HG03378 (cell line): ENCODE measurements at regions not wholly inside any gene's neighbourhood (a gene's known extent, or its start where the extent isn't known, plus 50 kb on each side); places are given as distances from the start of the nearest gene placed in this dataset.

ENCODE experiments used
- ATAC-seq: cut with Tn5 transposase; IDR thresholded peaks from one replicate; pipeline ENCODE4 v1.9.1; 2021; ENCODE audit warnings: mild to moderate bottlenecking, moderate library complexity; ENCODE audit not compliant: unreplicated experiment

DNA sequence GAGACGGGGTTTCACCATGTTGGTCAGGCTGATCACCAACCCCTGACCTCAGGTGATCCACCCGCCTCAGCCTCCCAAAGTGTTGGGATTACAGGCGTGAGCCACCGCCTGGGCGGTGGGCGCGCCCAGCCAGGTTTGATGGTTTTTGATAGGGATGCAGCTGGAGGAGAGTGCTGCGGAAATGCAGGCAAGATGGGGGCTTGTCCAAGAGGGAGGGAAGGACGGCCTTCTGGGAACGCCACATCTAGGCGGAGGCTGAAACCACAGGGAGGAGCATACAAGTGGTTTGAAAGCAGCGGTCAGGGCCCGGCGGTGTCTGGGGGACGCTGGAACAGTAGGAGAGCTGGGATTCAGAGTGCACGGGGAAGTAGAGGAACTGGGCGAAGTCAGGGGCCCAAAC is 134.6 kb downstream of the VRK1 start:
- ATAC-seq: no peak

DNA sequence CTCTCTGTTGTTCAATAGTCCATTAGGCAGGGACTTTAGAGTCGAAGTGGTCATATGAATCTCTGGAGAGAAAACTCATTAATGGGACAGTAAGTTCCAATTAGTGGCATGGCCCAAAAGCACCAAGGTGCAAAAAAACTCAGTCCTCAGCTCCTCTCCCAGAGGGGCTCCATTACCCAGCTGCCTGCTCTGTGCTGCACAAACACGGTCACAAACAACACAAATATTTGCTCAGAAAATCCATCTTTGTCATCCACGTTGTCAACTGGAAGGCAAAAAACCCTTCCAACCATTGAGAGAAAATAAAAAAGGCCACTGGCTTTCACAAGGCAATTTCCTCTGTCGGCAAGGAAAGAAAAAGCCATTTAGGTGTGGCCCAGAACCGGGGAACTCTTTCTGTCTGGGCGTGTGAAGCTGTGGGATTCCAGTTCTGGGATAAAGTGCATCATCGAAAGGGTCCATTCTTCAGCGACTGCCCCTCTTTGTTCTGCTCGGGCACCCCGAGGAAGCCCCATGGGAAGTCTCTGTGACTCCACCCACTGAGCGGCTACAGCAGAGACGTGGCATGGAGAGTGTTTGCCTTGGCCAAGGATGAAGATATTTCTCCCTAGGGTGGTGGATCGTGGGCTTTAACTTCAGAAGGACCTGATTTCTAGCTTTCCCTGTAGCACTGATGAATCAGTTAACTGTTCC is 137.6 kb downstream of the VRK1 start:
- ATAC-seq: no peak

GRCh38 chr14:96938946-96939345 is 141.8 kb downstream of the VRK1 start:
- ATAC-seq: no peak

GRCh38 chr14:96940009-96940408 is 142.8 kb downstream of the VRK1 start:
- ATAC-seq: no peak

GRCh38 chr14:96944297-96944696 is 147.1 kb downstream of the VRK1 start:
- no peak for ATAC-seq

DNA sequence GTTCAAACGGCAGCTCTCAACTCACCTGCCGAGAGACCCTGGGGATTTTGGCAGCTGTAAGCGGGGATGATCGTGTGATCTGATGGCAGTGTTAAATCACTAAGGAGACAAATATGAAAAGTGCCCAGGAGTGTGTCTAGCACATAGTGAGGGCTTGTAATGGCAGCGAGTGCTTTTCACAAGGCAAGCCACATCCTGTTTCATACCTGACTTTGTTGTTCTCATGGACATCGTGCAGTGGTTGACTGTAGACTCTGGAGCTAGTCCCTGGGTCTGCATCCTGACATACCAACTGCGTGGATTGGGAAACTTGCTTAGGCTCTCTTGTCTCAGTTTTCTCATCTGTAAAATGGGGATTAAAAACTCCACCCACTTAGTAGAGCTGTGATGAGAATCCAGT is 148.5 kb downstream of the VRK1 start:
- ATAC-seq: no peak

DNA sequence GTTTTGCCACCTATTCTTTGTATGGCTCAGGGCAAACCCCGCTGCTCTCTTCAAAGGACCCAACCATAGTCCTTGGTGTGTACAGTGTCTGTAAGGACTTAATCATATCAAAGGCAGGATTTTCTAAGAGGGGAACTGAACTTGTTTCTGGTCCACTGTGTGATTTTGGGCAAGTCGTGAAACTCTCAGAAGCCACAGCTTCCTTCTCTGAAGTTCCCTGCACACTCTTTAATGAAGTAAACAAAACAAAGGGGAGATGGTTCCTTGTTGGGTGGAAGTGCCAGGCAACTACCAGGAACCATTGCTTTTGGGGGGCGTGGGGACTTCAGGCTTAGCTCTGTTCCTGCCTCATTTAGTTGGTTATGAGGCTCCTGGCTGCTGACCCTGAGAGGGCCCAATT is 152.4 kb downstream of the VRK1 start:
- ATAC-seq: no peak

DNA sequence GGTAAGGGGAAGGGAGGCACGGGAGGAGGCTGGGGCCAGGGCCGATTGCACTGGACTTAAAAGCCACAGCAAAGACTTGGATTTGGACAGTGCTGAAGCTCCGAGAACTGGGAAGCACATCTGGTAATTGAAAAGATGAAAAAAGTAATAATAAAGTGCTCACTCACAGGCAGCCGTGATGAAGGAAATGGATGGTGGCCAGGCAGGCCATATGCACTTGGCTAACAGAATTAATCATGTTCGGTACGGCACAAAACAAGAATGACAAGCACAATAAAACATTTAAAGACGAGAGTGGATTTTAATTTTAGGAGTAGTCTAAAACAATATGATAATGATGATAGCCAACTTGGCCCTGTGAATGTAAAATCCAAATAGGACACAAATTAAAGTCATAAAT is 154.3 kb downstream of the VRK1 start:
- no peak for ATAC-seq

- no peak for ATAC-seq
Measured at GRCh38 chr14:96953087-96953874, 156.1 kb downstream of the VRK1 start.

DNA sequence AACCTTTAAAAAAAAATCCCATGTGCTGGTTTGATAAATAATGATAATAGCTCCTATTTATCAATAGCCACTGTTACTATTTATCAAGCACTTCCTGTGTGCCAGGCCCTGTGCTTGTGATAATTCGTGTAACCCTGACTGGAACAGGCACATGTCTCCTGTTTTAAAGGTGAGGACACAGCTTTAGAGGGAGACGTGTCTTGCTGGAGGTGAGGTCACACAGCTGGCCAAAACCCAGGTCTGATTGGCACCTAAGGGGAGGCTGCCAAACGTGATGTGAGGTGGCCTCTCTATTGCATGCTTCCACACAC is 156.6 kb downstream of the VRK1 start:
- no peak for ATAC-seq

GRCh38 chr14:96956464-96957239 is 159.5 kb downstream of the VRK1 start:
- no peak for ATAC-seq

- no peak for ATAC-seq
Measured at GRCh38 chr14:96958057-96958456, 160.9 kb downstream of the VRK1 start.

DNA sequence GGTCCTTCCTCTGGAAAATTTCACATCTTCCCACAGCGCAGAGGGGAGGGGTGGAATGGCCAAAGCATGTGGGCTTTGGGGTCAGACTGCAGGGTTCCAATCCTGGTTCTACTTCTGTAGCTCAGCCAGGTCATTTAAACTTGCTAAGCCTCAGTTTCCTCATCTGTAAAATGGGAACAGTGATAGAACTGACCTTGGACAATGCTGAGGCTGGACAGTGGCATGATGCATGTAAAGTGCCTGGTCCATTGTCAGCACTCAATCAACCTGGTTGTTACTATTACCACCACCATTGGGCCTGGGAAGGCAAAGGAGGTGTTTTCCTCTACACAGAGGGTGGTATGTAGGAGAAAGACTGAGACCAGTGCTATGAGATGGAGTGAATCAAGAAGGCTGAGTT is 162.8 kb downstream of the VRK1 start:
- ATAC-seq: no peak

- no peak for ATAC-seq
Measured at GRCh38 chr14:96960598-96961116, 163.5 kb downstream of the VRK1 start.

GRCh38 chr14:96961895-96962294 is 164.7 kb downstream of the VRK1 start:
- no peak for ATAC-seq

GRCh38 chr14:96962337-96962736 is 165.2 kb downstream of the VRK1 start:
- ATAC-seq: peak; percentile 53

DNA sequence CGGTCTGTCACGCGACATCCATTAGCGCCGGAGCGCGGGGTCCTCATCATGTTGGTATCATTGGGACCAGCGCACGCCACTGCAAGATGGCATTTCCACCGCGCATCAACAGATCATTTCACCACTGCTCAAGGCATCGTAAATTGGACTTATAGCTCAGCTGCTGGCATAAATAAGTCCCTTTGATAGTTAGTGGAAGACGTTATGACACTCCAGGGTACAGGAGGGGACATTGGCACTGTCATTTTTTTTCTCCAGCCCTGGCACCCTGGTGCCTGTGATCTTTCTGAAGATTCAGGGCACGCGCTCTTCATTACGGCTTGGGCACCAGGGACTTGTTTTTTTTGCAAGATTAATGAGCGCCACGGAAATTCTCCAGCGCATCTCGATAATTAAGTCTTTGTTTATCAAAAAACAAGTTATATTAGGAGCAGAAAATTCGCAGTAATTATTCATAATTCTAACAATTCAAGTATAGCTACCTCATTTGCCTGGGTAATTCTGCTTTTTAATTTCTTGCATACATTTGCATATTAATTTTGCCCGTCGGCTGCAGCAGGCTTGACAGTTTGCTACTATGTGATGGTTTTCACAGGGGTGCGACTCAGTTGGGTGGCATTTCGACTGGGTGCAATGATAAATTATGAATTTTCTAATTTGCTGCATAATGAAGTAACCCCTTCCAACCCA is 167.7 kb downstream of the VRK1 start:
- no peak for ATAC-seq

DNA sequence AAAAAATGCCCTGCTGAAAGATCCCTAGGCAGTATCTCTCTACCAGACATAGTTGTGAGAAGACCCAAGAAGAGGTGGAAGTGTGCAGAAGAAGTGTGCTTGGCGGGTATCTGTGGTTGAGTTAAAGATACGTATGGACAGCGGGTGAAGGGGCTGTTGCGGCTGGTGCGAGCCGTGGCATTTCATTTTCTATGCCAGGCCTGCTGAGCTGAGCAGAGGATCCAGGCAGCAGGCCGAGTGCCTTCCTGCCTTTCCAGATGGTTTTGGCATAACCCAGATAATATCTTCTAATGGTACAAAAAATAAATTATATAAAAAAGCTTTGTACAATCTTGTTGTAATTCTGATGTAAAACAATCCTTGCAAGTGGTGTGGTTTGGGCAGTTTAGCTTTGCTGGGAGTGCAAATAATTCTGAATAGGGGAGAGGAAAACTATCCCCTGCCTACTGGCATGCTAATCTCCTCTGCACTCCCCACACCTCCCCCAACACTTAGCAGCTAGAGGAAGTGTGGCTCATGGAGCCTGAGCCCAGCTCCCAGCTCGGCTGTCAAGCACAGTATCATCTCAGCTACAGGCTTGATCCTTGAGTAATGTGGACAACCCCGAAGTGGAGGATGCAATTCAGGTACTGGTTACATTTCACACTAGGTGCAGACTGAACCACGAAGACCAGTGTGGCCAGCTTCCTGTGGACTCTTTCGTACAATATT is 168.9 kb downstream of the VRK1 start:
- no peak for ATAC-seq

DNA sequence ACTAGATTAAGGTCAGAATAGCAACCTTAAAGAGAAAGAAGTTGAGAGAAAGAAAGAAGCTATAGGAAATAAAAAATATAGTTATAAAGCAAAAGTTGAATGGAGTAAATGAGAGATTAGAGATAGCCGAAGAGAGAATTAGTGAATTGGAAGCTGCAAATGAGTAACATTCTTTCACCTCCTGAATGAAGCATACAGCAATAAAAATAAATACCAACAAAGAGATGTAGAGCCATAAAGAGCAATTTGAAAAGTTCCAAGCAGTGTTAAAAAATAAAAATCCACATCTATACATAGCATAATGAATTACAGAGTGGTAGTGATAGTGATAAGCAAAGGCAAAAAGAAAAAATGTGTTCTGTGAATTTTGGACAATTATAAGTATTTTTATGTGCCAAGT is 177.9 kb downstream of the VRK1 start:
- ATAC-seq: no peak

- no peak for ATAC-seq
Measured at GRCh38 chr14:96978525-96979272, 181.5 kb downstream of the VRK1 start.
